A172 (cell line): ENCODE measurements at regions not wholly inside any gene's neighbourhood (a gene's known extent, or its start where the extent isn't known, plus 50 kb on each side); places are given as distances from the start of the nearest gene placed in this dataset.
"Not testable (repeated sequence)": the region's sequence is repeated elsewhere in the genome, so short reads cannot be mapped to it uniquely, and the experiment has no call there.

Source experiments
- DNase-seq: peaks from one replicate; pipeline ENCODE4 v3.0.0-alpha.2; 2015; ENCODE audit warnings: low spot score

GRCh38 chr4:96429657-96430056, 589.8 kb downstream of the PDHA2 start:
- no peak for DNase-seq

GRCh38 chr4:96431094-96431493, 591.2 kb downstream of the PDHA2 start:
- no peak for DNase-seq

DNA sequence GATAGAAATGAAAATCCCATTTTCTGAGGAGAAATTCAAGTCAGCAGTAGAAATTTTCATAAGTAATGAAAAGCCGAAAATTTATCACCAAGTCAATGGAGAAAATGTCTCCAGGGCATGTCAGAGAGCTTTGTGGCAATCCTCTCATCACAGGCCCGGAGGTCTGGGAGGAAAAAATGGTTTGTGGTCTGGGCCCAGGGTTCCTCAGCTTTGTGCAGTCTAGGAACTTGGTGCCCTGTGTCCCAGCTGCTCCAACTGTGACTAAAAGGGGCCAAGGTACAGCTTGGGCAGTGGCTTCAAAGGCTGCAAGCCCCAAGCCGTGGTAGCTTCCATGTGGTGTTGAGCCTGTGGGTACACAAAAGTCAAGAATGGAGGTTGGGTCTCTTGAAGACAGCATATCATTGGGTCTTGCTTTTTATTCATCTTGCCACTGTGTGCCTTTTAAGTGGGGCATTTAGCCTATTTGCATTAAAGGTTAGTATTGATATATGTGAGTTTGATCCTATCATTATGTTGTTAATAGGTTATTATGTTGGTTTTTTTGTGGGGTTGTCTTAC, 608.5 kb downstream of the PDHA2 start:
- no peak for DNase-seq

GRCh38 chr4:96455045-96455720, 615.3 kb downstream of the PDHA2 start:
- DNase-seq = no peak

GRCh38 chr4:96458031-96458430, 618.1 kb downstream of the PDHA2 start:
- DNase-seq = not testable (repeated sequence)

GRCh38 chr4:96459105-96459504, 619.2 kb downstream of the PDHA2 start:
- DNase-seq = no peak

GRCh38 chr4:96465834-96466233, 625.9 kb downstream of the PDHA2 start:
- DNase-seq = no peak

GRCh38 chr4:96471956-96472867, 632.3 kb downstream of the PDHA2 start:
- peak; percentile 38 for DNase-seq

DNA sequence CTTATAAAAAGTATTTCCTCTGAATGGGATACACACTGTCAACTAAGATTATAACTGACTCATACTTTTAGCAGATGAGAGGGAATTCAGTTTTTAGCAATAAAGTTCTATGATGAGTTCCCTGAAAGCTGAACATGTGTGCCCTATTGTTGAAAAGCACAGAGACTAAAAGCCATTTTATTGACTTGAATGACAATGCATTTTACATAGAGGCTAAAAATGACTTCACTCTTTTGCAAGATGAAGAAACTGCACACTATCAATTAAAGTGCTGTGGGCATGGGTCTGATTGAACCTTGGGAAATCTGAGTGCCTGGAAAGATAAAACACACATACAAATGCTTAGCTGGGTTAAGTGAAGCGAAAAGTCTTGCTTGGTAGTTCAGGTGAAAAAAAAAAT, 633.4 kb downstream of the PDHA2 start:
- no peak for DNase-seq

GRCh38 chr4:96483308-96484030, 643.6 kb downstream of the PDHA2 start:
- no peak for DNase-seq

DNA sequence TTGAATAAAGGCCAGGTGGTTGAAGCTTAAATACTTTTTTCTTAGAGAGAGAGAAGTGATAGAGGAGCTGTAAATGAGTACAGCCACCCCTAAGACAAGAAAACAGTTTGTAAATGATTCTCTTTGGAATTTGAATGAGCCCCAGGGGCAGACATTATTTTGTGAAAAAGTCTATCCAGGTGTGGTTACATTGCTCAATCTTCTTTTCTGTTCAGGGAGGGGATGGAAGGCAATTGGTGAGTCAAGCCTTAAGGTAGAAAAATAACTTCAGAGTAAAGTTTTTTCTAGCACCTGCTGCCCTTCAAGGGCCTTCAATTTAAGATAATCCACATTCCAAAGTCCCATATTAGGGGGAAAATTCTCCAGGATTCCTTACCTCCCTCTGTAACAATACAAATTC, 646.7 kb downstream of the PDHA2 start:
- no peak for DNase-seq

GRCh38 chr4:96497621-96498020, 657.7 kb downstream of the PDHA2 start:
- no peak for DNase-seq

- DNase-seq = no peak
Observed at GRCh38 chr4:96504386-96504785, 664.5 kb downstream of the PDHA2 start.

DNA sequence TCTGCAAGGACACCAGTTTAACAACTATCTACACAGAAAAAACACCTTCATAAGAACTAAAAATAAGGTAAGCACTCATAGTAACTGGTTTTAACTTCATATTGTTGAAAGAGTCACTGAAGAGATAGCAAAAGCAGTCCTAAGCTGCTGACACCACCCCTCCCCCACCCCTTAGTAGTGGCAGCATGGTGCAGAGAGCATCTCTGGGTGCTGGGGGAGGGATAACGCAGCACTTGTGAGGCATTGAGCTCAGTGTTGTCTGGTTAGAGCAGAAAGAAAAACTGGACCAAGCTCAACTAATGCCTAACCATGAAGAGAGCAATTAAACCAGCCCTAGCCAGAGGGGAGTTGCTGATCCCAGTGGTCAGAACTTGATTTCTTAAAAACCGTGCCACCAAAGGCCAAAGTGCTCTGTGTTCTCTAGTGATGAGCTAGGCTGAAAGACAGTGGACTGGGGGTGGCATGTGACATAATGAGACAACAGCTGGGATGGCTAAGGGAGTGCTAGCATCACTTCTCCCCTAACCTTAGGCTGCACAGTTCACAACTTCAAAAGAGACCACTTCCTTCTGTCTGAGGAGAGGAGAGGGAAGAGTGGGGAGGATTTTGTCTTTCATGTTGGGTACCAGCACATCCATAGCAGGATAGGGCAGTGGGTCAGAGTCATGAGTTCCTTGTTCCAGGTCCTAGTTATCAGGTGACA, 669.3 kb downstream of the PDHA2 start:
- no peak for DNase-seq

DNA sequence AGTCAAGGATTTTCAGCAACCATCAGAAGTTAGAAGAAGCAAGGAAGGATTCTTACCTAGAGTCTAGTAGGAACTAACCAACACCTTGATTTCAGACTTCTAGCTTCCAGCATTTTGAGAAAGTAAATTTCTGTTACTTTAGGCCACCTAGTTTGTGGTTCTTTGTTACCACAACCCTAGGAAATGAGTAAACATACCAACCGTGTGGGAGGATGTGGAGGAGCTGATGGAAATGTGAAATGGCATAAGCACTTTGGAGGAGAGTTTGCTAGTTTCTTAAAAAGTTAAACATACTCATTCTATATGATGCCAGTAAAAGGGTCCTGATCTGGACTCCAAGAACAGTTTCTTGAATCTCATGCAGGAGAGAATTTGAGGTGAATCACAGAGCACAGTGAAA, 679.4 kb downstream of the PDHA2 start:
- DNase-seq = no peak

GRCh38 chr4:96521046-96521536, 681.2 kb downstream of the PDHA2 start:
- DNase-seq = no peak

DNA sequence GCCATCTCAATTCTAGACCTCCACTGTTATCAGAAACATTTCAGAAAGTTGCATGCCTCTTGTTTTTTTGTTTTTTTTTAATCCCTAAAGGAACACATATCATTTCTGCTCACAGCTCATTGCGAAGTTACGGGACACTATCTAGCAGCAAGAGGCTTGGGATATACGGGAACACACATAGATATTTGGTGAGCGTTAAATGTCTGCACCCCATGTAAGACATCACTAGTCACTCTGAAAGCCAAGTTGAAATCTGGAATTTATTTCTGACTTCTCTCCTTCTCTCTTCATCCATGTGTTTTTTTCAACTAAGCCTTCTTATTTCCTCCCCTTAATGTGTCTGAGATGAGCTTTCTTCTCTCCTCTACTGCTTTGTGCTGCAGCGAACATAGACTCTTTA, 683.7 kb downstream of the PDHA2 start:
- no peak for DNase-seq

DNA sequence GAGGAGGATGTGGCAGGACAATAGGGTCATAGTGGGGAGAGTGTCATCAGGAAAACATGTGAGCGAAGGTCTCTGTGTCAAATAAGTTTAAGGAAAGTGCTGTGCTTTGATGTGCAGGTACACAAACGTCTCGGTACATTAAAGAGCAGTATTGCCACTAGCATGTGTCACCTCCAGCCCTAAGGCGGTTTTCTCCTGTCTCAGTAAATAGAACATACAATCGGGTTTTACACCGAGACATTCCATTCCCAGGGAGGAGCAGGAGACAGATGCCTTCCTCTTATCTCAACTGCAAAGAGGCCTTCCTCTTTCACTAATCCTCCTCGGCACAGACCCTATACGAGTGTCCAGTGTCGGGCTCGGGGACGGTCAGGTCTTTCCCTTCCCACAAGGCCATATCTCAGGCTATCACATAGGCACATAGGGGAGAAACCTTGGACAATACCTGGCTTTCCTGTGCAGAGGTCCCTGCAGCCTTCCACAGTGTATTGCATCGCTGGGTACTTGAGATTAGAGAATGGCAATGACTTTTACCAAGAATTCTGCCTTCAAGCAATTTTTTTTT, 684.5 kb downstream of the PDHA2 start:
- no peak for DNase-seq

DNA sequence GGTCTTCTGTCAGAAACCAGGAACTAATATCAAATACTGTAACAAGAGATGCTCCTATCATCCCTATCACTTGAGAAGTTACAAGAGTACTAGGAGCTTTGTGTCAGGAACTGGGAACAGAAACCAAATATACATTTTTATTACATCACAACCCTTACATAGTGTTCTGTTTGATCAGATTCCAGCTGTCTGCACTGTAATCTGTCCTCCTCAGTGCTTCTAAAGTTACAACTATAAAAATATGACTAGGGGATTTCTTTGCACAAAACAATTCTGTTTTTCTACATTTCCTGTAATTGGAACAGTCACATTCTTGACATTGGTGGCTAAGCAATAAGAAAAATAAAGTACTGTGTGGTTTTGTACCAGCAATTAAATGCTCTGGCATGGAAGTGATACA, 686.0 kb downstream of the PDHA2 start:
- peak; percentile 22 for DNase-seq

- DNase-seq = no peak
Observed at GRCh38 chr4:96526625-96527024, 686.7 kb downstream of the PDHA2 start.

DNA sequence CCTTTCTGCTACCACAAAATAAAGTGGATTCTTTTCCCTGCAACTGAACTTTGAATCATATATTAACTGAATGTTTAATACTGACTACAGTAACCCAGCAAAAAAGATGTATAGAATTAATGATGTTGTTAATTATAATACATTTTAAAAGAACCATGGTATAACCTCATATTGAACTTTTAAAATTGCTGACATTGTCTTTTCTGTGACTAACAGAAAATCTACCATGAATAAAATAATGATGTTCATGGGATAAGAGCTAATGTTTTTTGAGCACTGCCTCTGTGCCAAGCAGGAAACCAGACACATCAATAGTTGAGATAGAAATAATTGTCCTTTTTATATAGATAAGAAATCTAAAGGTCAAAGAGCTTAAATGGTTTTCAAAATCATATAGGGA, 691.9 kb downstream of the PDHA2 start:
- no peak for DNase-seq
